Activated CD4-positive, alpha-beta T cell treated with anti-CD3 and anti-CD28 coated beads for 36 hours (primary cell): ENCODE measurements at regions not wholly inside any gene's neighbourhood (a gene's known extent, or its start where the extent isn't known, plus 50 kb on each side); places are given as distances from the start of the nearest gene placed in this dataset.

Experiments used
- ATAC-seq: fragments of 200-7000 bp; cut with Tn5 transposase; one replicate; pipeline ENCODE4 v1.10.0; 2021; ENCODE audit warnings: mild to moderate bottlenecking, moderate library complexity
- CTCF ChIA-PET: fragments of 350-600 bp; sonication (Branson Sonifier 250); formaldehyde crosslinking; loops from one replicate; lab custom pipeline; 2021; ENCODE audit warnings: antibody characterized with exemption; lab: Charles Lee
- POLR2A ChIA-PET: fragments of 350-600 bp; sonication (Branson Sonifier 250); formaldehyde crosslinking; loops from one replicate; lab custom pipeline; 2021; ENCODE audit warnings: antibody characterized with exemption, inconsistent platforms; lab: Charles Lee
- DNase-seq: peaks from one replicate; pipeline ENCODE4 v3.0.0-alpha.2; 2020
- H3K27ac Mint-ChIP-seq: one replicate; pipeline ENCODE4 v1.8.0; 2021; ENCODE audit warnings: mixed read lengths
- H3K27me3 Mint-ChIP-seq: one replicate; pipeline ENCODE4 v1.8.0; 2021; ENCODE audit warnings: mixed read lengths
- H3K36me3 Mint-ChIP-seq: one replicate; pipeline ENCODE4 v1.8.0; 2021; ENCODE audit warnings: low read depth, mixed read lengths
- H3K4me1 Mint-ChIP-seq: one replicate; pipeline ENCODE4 v1.8.0; 2021; ENCODE audit warnings: mixed read lengths
- H3K4me3 Mint-ChIP-seq: one replicate; pipeline ENCODE4 v1.8.0; 2021; ENCODE audit warnings: mild to moderate bottlenecking, moderate library complexity, mixed read lengths
- H3K9me3 Mint-ChIP-seq: one replicate; pipeline ENCODE4 v1.8.0; 2021; ENCODE audit warnings: low read depth, mixed read lengths
- intact Hi-C, 2 experiments: fragments of 100-400 bp; cut with DNase I in 1 of 2; cut with micrococcal nuclease in 1 of 2; formaldehyde crosslinking; loops; one replicate each; pipeline versions ENCODE4 v1.14.2 to v1.15.1; 2022 to 2024; cut with DNase I, micrococcal nuclease

GRCh38 chr17:63267846-63268245, 178.3 kb downstream of the CYB561 start:
- ChIA-PET CTCF (no interaction called here), POLR2A (interaction anchor here (0.7 kb wide), 1 partner anchor 13 kb away, joined by 3 read pairs; no protein-coding TSS in a partner anchor)
- no peaks in the 10 kb centered on the region for H3K27me3 Mint-ChIP-seq
- peaks cover 6% of the 10 kb centered on the region for H3K4me1 Mint-ChIP-seq
- peaks cover 10% of the 10 kb centered on the region for H3K36me3 Mint-ChIP-seq
- H3K9me3 Mint-ChIP-seq = no peaks in the 10 kb centered on the region
- intact Hi-C loops = no loop called here
- no peak for ATAC-seq
- DNase-seq = no peak
- H3K4me3 Mint-ChIP-seq = no peak overlapping the region
- H3K27ac Mint-ChIP-seq = no peak overlapping the region

- Mint-ChIP-seq H3K9me3 (no peaks in the 10 kb centered on the region), H3K27ac (no peak overlapping the region), H3K27me3 (no peaks in the 10 kb centered on the region), H3K36me3 (peaks cover 10% of the 10 kb centered on the region), H3K4me3 (no peak overlapping the region), H3K4me1 (peaks cover 6% of the 10 kb centered on the region)
- no peak for ATAC-seq
- no peak for DNase-seq
- POLR2A ChIA-PET = no interaction called here
- intact Hi-C loops = no loop called here
- CTCF ChIA-PET = interaction anchor here (0.8 kb wide), 1 partner anchor 544 kb away, joined by 3 read pairs; no protein-coding TSS in a partner anchor
Observed at GRCh38 chr17:63268827-63269226, 177.3 kb downstream of the CYB561 start.

- H3K27me3 Mint-ChIP-seq = no peaks in the 10 kb centered on the region
- ChIA-PET CTCF (no interaction called here), POLR2A (interaction anchor here (0.6 kb wide), 1 partner anchor 336 kb away, joined by 5 read pairs; no protein-coding TSS in a partner anchor)
- no peak overlapping the region for H3K27ac Mint-ChIP-seq
- H3K9me3 Mint-ChIP-seq = no peaks in the 10 kb centered on the region
- peaks cover 10% of the 10 kb centered on the region for H3K36me3 Mint-ChIP-seq
- intact Hi-C loops = no loop called here
- no peak overlapping the region for H3K4me3 Mint-ChIP-seq
- DNase-seq (no peak), ATAC-seq (no peak)
- peaks cover 11% of the 10 kb centered on the region for H3K4me1 Mint-ChIP-seq
Observed at GRCh38 chr17:63270610-63271009, 175.5 kb downstream of the CYB561 start.

GRCh38 chr17:63274146-63274545, 172.0 kb downstream of the CYB561 start:
- peaks cover 23% of the 10 kb centered on the region for H3K4me1 Mint-ChIP-seq
- POLR2A ChIA-PET = no interaction called here

GRCh38 chr17:63275318-63275970, 170.7 kb downstream of the CYB561 start:
- intact Hi-C loops = loop anchor here in 1 of 2 experiments (1.0 to 5.0 kb wide), 2 partner anchors 551 to 623 kb away; no protein-coding TSS in a partner anchor
- Mint-ChIP-seq H3K27me3 (no peaks in the 10 kb centered on the region), H3K4me1 (peaks cover 31% of the 10 kb centered on the region), H3K4me3 (no peak overlapping the region), H3K9me3 (no peaks in the 10 kb centered on the region), H3K36me3 (no peaks in the 10 kb centered on the region), H3K27ac (no peak overlapping the region)
- DNase-seq (peak; percentile 51), ATAC-seq (peak; percentile 97)
- ChIA-PET POLR2A (no interaction called here), CTCF (interaction anchor here (0.8 to 1.9 kb wide), 2 partner anchors 131 to 203 kb away, joined by 3 to 4 read pairs; no protein-coding TSS in a partner anchor)

More at GRCh38 chr17:63274146-63274545, 172.0 kb downstream of the CYB561 start:
- ATAC-seq (no peak), DNase-seq (no peak)
- Mint-ChIP-seq H3K9me3 (no peaks in the 10 kb centered on the region), H3K27me3 (no peaks in the 10 kb centered on the region), H3K4me3 (no peak overlapping the region), H3K27ac (no peak overlapping the region), H3K36me3 (peaks cover 2% of the 10 kb centered on the region)
- intact Hi-C loops = no loop called here
- CTCF ChIA-PET = interaction anchor here (0.6 to 1.9 kb wide), 3 partner anchors 133 to 254 kb away, joined by 3 to 4 read pairs (median 4); no protein-coding TSS in a partner anchor

- intact Hi-C loops = loop anchor here in 1 of 2 experiments (1.0 to 5.0 kb wide), 2 partner anchors 552 to 624 kb away; no protein-coding TSS in a partner anchor
- DNase-seq = no peak
- Mint-ChIP-seq H3K4me3 (no peak overlapping the region), H3K36me3 (no peaks in the 10 kb centered on the region), H3K9me3 (no peaks in the 10 kb centered on the region), H3K27ac (no peak overlapping the region), H3K4me1 (peaks cover 26% of the 10 kb centered on the region), H3K27me3 (no peaks in the 10 kb centered on the region)
- CTCF ChIA-PET = interaction anchor here (0.7 to 1.9 kb wide), 3 partner anchors 131 to 469 kb away, joined by 3 to 5 read pairs (median 4); no protein-coding TSS in a partner anchor
- POLR2A ChIA-PET = no interaction called here
- no peak for ATAC-seq
Observed at GRCh38 chr17:63275971-63276745, 169.9 kb downstream of the CYB561 start.

- Mint-ChIP-seq H3K27me3 (no peaks in the 10 kb centered on the region), H3K27ac (no peak overlapping the region), H3K9me3 (no peaks in the 10 kb centered on the region), H3K4me1 (peaks cover 26% of the 10 kb centered on the region), H3K4me3 (no peak overlapping the region), H3K36me3 (no peaks in the 10 kb centered on the region)
- ATAC-seq (no peak), DNase-seq (no peak)
- POLR2A ChIA-PET = no interaction called here
- intact Hi-C loops = loop anchor here in 1 of 2 experiments (5.0 kb wide), 1 partner anchor 625 kb away; no protein-coding TSS in a partner anchor
- CTCF ChIA-PET = interaction anchor here (0.7 to 1.0 kb wide), 2 partner anchors 336 to 469 kb away, joined by 3 to 5 read pairs; no protein-coding TSS in a partner anchor
Observed at GRCh38 chr17:63276821-63277220, 169.3 kb downstream of the CYB561 start.

- ChIA-PET POLR2A (no interaction called here), CTCF (interaction anchor here (0.6 kb wide), 1 partner anchor 79 kb away, joined by 4 read pairs; no protein-coding TSS in a partner anchor)
- DNase-seq (no peak), ATAC-seq (no peak)
- intact Hi-C loops = loop anchor here in 1 of 2 experiments (5.0 kb wide), 1 partner anchor 625 kb away; no protein-coding TSS in a partner anchor
- H3K4me3 Mint-ChIP-seq = no peak overlapping the region
- H3K4me1 Mint-ChIP-seq = peaks cover 26% of the 10 kb centered on the region
- H3K27me3 Mint-ChIP-seq = no peaks in the 10 kb centered on the region
- peaks cover 3% of the 10 kb centered on the region for H3K36me3 Mint-ChIP-seq
- H3K27ac Mint-ChIP-seq = no peak overlapping the region
- H3K9me3 Mint-ChIP-seq = no peaks in the 10 kb centered on the region
Observed at GRCh38 chr17:63277629-63278028, 168.5 kb downstream of the CYB561 start.

GRCh38 chr17:63278728-63279442, 167.2 kb downstream of the CYB561 start:
- ATAC-seq (peak; percentile 46), DNase-seq (no peak)
- CTCF ChIA-PET = no interaction called here
- Mint-ChIP-seq H3K27ac (no peak overlapping the region), H3K9me3 (peaks cover 4% of the 10 kb centered on the region), H3K4me3 (no peak overlapping the region), H3K27me3 (no peaks in the 10 kb centered on the region), H3K4me1 (peaks cover 26% of the 10 kb centered on the region), H3K36me3 (peaks cover 5% of the 10 kb centered on the region)
- POLR2A ChIA-PET = no interaction called here
- intact Hi-C loops = loop anchor here in 1 of 2 experiments (5.0 kb wide), 1 partner anchor 627 kb away; no protein-coding TSS in a partner anchor

- ChIA-PET CTCF (interaction anchor here (1.2 kb wide), 1 partner anchor 49 kb away, joined by 4 read pairs; no protein-coding TSS in a partner anchor), POLR2A (no interaction called here)
- Mint-ChIP-seq H3K4me3 (no peak overlapping the region), H3K27me3 (no peaks in the 10 kb centered on the region), H3K27ac (peak overlapping the region; percentile 35), H3K9me3 (peaks cover 6% of the 10 kb centered on the region), H3K4me1 (peaks cover 26% of the 10 kb centered on the region), H3K36me3 (peaks cover 7% of the 10 kb centered on the region)
- ATAC-seq = no peak
- intact Hi-C loops = loop anchor here in 1 of 2 experiments (5.0 kb wide), 1 partner anchor 627 kb away; no protein-coding TSS in a partner anchor
- DNase-seq = no peak
Observed at GRCh38 chr17:63279498-63280230, 166.4 kb downstream of the CYB561 start.
